NCI-H2029 treated with DMSO at 0.1 percent for 48 hours (cell line): ENCODE measurements at regions not wholly inside any gene's neighbourhood (a gene's known extent, or its start where the extent isn't known, plus 50 kb on each side); places are given as distances from the start of the nearest gene placed in this dataset.
"Not testable (repeated sequence)": the region's sequence is repeated elsewhere in the genome, so short reads cannot be mapped to it uniquely, and the experiment has no call there.

Source experiments
- DNase-seq: peaks from one replicate; lab custom pipeline; 2025; lab: John Stamatoyannopoulos, UW

- DNase-seq = no peak
Observed at GRCh38 chrX:23061116-23061515, 61.4 kb downstream of the DDX53 start.

- DNase-seq = no peak
Observed at GRCh38 chrX:23062359-23062758, 62.6 kb downstream of the DDX53 start.

GRCh38 chrX:23066588-23067281, 67.0 kb downstream of the DDX53 start:
- no peak for DNase-seq

- DNase-seq = not testable (repeated sequence)
Observed at GRCh38 chrX:23075461-23075860, 75.7 kb downstream of the DDX53 start.

GRCh38 chrX:23079347-23079746, 79.6 kb downstream of the DDX53 start:
- DNase-seq = no peak

GRCh38 chrX:23100826-23101225, 101.1 kb downstream of the DDX53 start:
- no peak for DNase-seq

- no peak for DNase-seq
Observed at GRCh38 chrX:23103546-23103945, 103.8 kb downstream of the DDX53 start.

- DNase-seq = no peak
Observed at GRCh38 chrX:23114241-23114640, 114.5 kb downstream of the DDX53 start.

GRCh38 chrX:23115651-23116050, 115.9 kb downstream of the DDX53 start:
- DNase-seq = no peak

- DNase-seq = no peak
Observed at GRCh38 chrX:23118163-23118562, 118.4 kb downstream of the DDX53 start.

- DNase-seq = peak; percentile 27
Observed at GRCh38 chrX:23118890-23119527, 119.2 kb downstream of the DDX53 start.

GRCh38 chrX:23127586-23127985, 127.8 kb downstream of the DDX53 start:
- peak; percentile 16 for DNase-seq

- no peak for DNase-seq
Observed at GRCh38 chrX:23133551-23133950, 133.8 kb downstream of the DDX53 start.

GRCh38 chrX:23134136-23134535, 134.4 kb downstream of the DDX53 start:
- DNase-seq = no peak

GRCh38 chrX:23136816-23137215, 137.1 kb downstream of the DDX53 start:
- DNase-seq = no peak

- DNase-seq = no peak
Observed at GRCh38 chrX:23168291-23168690, 166.4 kb upstream of the PTCHD1 start.

- no peak for DNase-seq
Observed at GRCh38 chrX:23185951-23186350, 148.7 kb upstream of the PTCHD1 start.

GRCh38 chrX:23187819-23188218, 146.8 kb upstream of the PTCHD1 start:
- DNase-seq = no peak

- no peak for DNase-seq
Observed at GRCh38 chrX:23194885-23195554, 139.6 kb upstream of the PTCHD1 start.

- no peak for DNase-seq
Observed at GRCh38 chrX:23195761-23196160, 138.9 kb upstream of the PTCHD1 start.

- no peak for DNase-seq
Observed at GRCh38 chrX:23201706-23202105, 132.9 kb upstream of the PTCHD1 start.

- no peak for DNase-seq
Observed at GRCh38 chrX:23202326-23202725, 132.3 kb upstream of the PTCHD1 start.

- DNase-seq = no peak
Observed at GRCh38 chrX:23223169-23223568, 111.5 kb upstream of the PTCHD1 start.
